AG04449 (cell line): ENCODE measurements at regions not wholly inside any gene's neighbourhood (a gene's known extent, or its start where the extent isn't known, plus 50 kb on each side); places are given as distances from the start of the nearest gene placed in this dataset.

Source experiments
- CTCF ChIA-PET: fragments of 350-600 bp; formaldehyde crosslinking; extraction: SDS; loops from one replicate; lab custom pipeline; 2021; ENCODE audit warnings: antibody characterized with exemption; lab: Yijun Ruan, JAX
- POLR2A ChIA-PET: fragments of 400-600, 350-600 bp; formaldehyde crosslinking; extraction: SDS; loops from one replicate; lab custom pipeline; 2020; ENCODE audit warnings: antibody characterized with exemption, inconsistent platforms; lab: Yijun Ruan, JAX
- DNase-seq: peaks from one replicate; pipeline ENCODE4 v3.0.0-alpha.2; 2010; ENCODE audit warnings: low read depth, low spot score
- H3K4me3 ChIP-seq: 2 replicates; pipeline ENCODE4 v1.5.1; 2011; ENCODE audit warnings: low read depth, mild to moderate bottlenecking, control low read depth, low read length
- TF ChIP-seq, protein P1 (sequence below): IDR thresholded peaks from one replicate; pipeline ENCODE4 v1.5.1; 2011; ENCODE audit warnings: mild to moderate bottlenecking, moderate library complexity, low read length, control low read depth, inconsistent platforms; ENCODE audit not compliant: insufficient read depth; ENCODE audit errors: missing control alignments

DNA sequence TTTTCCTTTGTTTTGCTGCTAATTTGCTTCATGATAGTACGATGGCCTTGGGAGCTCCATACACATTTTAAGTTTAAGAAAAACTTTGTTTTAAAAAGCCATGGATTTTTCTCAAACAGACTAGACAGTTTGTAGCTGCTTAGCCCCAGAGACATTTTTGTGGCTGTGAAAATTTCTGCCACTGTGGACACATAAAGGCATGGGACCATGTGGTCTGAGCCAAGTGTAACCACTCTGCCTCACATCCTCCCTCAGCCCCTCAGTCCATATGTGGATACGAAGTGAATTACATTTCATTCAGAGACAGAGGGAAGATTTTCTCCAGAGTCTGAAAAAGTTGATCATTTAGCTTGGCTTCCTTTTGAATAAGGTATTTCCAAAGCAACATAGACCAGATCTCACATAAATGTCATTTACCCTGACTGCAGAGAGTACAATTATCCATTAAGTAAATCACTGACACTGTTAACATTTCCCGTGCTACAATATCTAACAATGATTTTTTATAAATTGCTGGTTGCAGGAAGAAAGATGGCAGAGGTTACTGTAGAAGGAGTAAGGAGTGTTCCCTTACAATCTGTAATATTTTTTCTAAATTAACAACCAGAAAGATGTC lies 87.4 kb downstream of the GJA1 start:
- no peak for DNase-seq
- TF ChIP-seq, protein P1, sequence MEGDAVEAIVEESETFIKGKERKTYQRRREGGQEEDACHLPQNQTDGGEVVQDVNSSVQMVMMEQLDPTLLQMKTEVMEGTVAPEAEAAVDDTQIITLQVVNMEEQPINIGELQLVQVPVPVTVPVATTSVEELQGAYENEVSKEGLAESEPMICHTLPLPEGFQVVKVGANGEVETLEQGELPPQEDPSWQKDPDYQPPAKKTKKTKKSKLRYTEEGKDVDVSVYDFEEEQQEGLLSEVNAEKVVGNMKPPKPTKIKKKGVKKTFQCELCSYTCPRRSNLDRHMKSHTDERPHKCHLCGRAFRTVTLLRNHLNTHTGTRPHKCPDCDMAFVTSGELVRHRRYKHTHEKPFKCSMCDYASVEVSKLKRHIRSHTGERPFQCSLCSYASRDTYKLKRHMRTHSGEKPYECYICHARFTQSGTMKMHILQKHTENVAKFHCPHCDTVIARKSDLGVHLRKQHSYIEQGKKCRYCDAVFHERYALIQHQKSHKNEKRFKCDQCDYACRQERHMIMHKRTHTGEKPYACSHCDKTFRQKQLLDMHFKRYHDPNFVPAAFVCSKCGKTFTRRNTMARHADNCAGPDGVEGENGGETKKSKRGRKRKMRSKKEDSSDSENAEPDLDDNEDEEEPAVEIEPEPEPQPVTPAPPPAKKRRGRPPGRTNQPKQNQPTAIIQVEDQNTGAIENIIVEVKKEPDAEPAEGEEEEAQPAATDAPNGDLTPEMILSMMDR = no peak
- H3K4me3 ChIP-seq = no peak overlapping the region
- ChIA-PET POLR2A (interaction anchor here (0.9 to 1.9 kb wide), 5 partner anchors 83 to 272 kb away, joined by 3 to 26 read pairs (median 3); partner anchors contain the start of gene GJA1), CTCF (interaction anchor here (0.8 to 1.8 kb wide), 8 partner anchors 11 to 510 kb away, joined by 3 to 6 read pairs (median 4); no protein-coding TSS in a partner anchor)

DNA sequence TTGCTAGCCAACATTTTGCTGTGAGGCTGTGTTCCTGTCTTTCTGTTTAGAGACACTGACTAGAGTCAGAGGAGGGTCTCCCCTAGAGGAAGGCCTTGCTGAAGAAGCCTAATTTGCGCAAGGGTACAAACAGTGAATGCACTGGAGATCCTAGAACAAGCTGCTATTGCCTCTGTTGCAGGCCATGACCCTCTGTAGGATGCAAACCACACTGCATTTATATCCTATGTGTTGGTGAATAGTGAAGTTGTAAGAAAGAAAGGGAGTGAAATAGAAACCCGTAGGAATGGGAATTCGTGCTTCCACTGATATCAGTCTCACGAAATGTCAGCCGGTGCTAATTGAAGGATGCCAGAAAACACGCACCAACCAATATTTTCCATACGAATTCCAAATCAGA lies 88.2 kb downstream of the GJA1 start:
- ChIA-PET CTCF (interaction anchor here (1.6 to 1.8 kb wide), 2 partner anchors 10 to 327 kb away, joined by 4 to 6 read pairs; no protein-coding TSS in a partner anchor), POLR2A (no interaction called here)
- no peak for DNase-seq
- H3K4me3 ChIP-seq = no peak overlapping the region
- TF ChIP-seq, protein P1 = no peak

DNA sequence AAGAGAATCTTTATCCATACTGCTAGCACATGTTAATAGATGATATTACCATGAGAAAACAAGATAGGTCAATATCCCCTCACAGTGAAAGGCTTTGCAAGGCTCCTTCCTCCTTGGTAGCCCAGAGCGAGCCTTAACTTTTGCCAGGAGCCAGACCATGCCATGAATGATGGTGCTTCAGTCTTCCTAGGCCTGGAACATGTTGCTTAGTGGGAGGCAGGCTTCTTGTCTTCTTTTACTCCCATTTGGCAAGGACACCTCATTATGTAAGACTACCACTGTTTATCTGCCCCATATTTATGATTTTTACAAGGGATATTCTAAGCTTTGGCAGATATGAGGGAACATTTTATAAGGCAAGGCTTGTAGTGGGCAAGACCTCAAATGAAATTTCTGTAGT lies 90.8 kb downstream of the GJA1 start:
- H3K4me3 ChIP-seq = no peak overlapping the region
- DNase-seq = no peak
- POLR2A ChIA-PET = no interaction called here
- CTCF ChIA-PET = interaction anchor here (1.6 kb wide), 1 partner anchor 507 kb away, joined by 3 read pairs; no protein-coding TSS in a partner anchor
- TF ChIP-seq, protein P1 = no peak

DNA sequence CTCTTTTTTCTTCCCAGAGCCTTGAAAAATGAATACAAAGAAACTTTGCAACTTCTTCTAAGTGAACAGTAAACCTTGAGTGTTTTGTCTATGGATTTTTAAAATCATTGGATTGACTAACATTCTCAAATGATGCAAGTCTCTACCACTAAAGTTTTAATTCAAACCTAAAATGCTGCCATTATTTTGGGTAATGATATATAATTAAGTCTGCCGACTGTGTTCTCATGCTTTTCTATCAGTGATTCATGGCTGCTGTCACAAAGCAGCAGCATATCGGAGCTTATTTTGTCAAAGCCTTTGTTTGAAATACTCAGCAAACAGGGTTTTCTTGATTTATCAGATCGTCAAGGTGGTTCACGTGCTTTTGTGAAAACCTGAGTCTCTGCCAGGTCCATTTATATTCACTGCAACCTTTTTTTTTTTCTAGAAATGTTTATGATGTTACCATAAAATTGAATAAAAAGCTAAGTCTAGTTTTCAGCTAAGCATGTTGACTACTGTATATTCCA lies 96.3 kb downstream of the GJA1 start:
- ChIA-PET POLR2A (no interaction called here), CTCF (interaction anchor here (1.4 kb wide), 1 partner anchor 318 kb away, joined by 4 read pairs; no protein-coding TSS in a partner anchor)
- TF ChIP-seq, protein P1 = no peak
- H3K4me3 ChIP-seq = no peak overlapping the region
- DNase-seq = no peak

DNA sequence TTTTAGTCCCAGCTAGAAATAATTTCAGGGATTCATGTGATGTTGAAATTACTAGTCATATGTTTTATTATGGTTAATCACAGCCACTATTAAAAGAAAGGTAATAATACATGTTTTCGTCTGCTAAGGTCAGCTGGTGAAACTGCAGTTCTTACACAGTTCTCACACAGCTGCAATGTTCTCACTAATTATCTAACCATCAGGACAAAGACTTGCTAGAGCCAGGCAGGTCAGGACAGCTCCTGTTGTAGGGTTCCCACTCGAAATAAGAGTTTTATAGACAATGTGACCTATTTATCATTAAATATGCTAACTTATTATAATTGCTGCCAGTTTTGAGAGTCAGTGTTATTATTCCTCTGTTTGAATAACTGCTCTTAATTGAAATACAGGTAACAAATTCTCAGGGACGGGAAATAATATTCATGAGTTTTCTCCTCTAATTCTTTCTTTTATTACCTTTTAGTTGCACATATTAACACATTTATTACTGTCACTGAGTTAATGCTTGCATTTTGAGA lies 97.9 kb downstream of the GJA1 start:
- TF ChIP-seq, protein P1 = no peak
- no peak for DNase-seq
- no peak overlapping the region for H3K4me3 ChIP-seq
- POLR2A ChIA-PET = no interaction called here
- CTCF ChIA-PET = interaction anchor here (1.0 to 1.1 kb wide), 2 partner anchors 10 to 26 kb away, joined by 3 to 4 read pairs; no protein-coding TSS in a partner anchor

DNA sequence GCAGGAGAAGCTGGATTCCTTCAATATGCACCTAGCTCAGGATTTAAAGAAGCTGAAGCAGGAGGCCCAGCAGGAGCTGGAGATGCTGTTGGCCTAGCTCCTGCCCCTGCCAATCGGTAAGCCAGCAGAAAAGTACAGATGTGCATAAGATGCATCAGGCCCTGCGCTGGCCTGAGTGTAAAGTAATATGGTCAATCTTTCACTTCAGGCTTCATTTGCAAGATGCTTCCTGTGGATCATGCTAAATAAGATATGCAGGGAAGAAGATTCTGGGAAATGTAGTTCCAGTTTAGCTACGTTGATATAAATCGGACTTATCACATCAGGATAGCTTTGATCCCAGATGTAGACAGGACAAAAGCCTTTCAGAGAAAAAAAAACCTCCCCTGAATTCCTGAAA lies 100.3 kb downstream of the GJA1 start:
- TF ChIP-seq, protein P1 = no peak
- POLR2A ChIA-PET = interaction anchor here (0.7 kb wide), 1 partner anchor 11 kb away, joined by 3 read pairs; no protein-coding TSS in a partner anchor
- H3K4me3 ChIP-seq = no peak overlapping the region
- CTCF ChIA-PET = interaction anchor here (1.2 kb wide), 1 partner anchor 13 kb away, joined by 4 read pairs; no protein-coding TSS in a partner anchor
- no peak for DNase-seq
